IMR-90 (cell line): ENCODE measurements at regions not wholly inside any gene's neighbourhood (a gene's known extent, or its start where the extent isn't known, plus 50 kb on each side); places are given as distances from the start of the nearest gene placed in this dataset.

Experiments
- ATAC-seq: fragments of 200-7000 bp; cut with Tn5 transposase; 2 replicates; pipeline ENCODE4 v1.9.1; 2020; ENCODE audit warnings: low read depth, mild to moderate bottlenecking, moderate library complexity
- BruUV-seq: library from RNA; stranded (reverse); fragments of 400-500 nt; replicated peaks from 2 replicates; lab custom pipeline; 2021; lab: Mats Ljungman, UMichigan
- CTCF ChIA-PET: fragments of 300-600 bp; formaldehyde crosslinking; extraction: SDS; loops from one replicate; lab custom pipeline; 2021; ENCODE audit warnings: antibody characterized with exemption; lab: Yijun Ruan, JAX
- POLR2A ChIA-PET: fragments of 300-600 bp; sonication (Branson Sonifier 250); formaldehyde crosslinking; loops from one replicate; lab custom pipeline; 2022; ENCODE audit warnings: antibody characterized with exemption; ENCODE audit not compliant: unreplicated experiment; lab: Charles Lee
- DNase-seq: peaks from one replicate; pipeline ENCODE4 v3.0.0; 2013
- H2AFZ ChIP-seq: replicated peaks from 2 replicates; pipeline ENCODE3; 2013; ENCODE audit warnings: low read length, mild to moderate bottlenecking; ENCODE audit not compliant: poor library complexity
- H2AK5ac ChIP-seq: 2 replicates; pipeline ENCODE4 v1.6.1; 2013; ENCODE audit warnings: low read depth, low read length, inconsistent platforms
- H2AK9ac ChIP-seq: replicated peaks from 2 replicates; pipeline ENCODE3; 2013; ENCODE audit warnings: mild to moderate bottlenecking, low read depth, low read length, moderate library complexity; ENCODE audit not compliant: poor library complexity
- H2BK120ac ChIP-seq: 2 replicates; pipeline ENCODE4 v1.6.1; 2013; ENCODE audit warnings: low read depth, low read length, inconsistent platforms
- H2BK15ac ChIP-seq: 3 replicates; pipeline ENCODE4 v1.6.1; 2013; ENCODE audit warnings: low read depth, low read length, inconsistent platforms
- H2BK20ac ChIP-seq: 2 replicates; pipeline ENCODE4 v1.6.1; 2013; ENCODE audit warnings: low read depth, mild to moderate bottlenecking, inconsistent platforms, low read length, moderate library complexity
- H2BK5ac ChIP-seq: 2 replicates; pipeline ENCODE4 v1.6.1; 2013; ENCODE audit warnings: mild to moderate bottlenecking, low read depth, low read length, inconsistent platforms; ENCODE audit not compliant: poor library complexity, severe bottlenecking
- H3K14ac ChIP-seq: replicated peaks from 2 replicates; pipeline ENCODE4 v1.6.1; 2013; ENCODE audit warnings: low read depth, low read length, inconsistent platforms
- H3K18ac ChIP-seq: 2 replicates; pipeline ENCODE4 v1.6.1; 2013; ENCODE audit warnings: low read depth, low read length, control low read depth
- H3K23ac ChIP-seq: 2 replicates; pipeline ENCODE4 v1.6.1; 2013; ENCODE audit warnings: low read depth, low read length, inconsistent platforms
- H3K27ac ChIP-seq: 2 replicates; pipeline ENCODE4 v1.5.1; 2013; ENCODE audit warnings: mild to moderate bottlenecking, control low read depth, low read length; ENCODE audit not compliant: insufficient read depth
- H3K27me3 ChIP-seq: 2 replicates; pipeline ENCODE4 v1.6.1; 2013; ENCODE audit warnings: low read length; ENCODE audit not compliant: control insufficient read depth, insufficient read depth
- H3K36me3 ChIP-seq: 2 replicates; pipeline ENCODE4 v1.6.1; 2013; ENCODE audit warnings: low read length, mixed read lengths; ENCODE audit not compliant: control insufficient read depth, insufficient read depth
- H3K4ac ChIP-seq: 2 replicates; pipeline ENCODE4 v1.6.1; 2013; ENCODE audit warnings: low read depth, low read length, inconsistent platforms
- H3K4me1 ChIP-seq: 2 replicates; pipeline ENCODE4 v1.6.1; 2013; ENCODE audit warnings: low read length, mixed read lengths; ENCODE audit not compliant: control insufficient read depth, insufficient read depth
- H3K4me2 ChIP-seq: 2 replicates; pipeline ENCODE4 v1.6.1; 2013; ENCODE audit warnings: low read depth, mild to moderate bottlenecking, control low read depth, low read length, moderate library complexity
- H3K4me3 ChIP-seq: 2 replicates; pipeline ENCODE4 v1.5.1; 2013; ENCODE audit warnings: low read depth, mild to moderate bottlenecking, control low read depth, low read length, moderate library complexity; ENCODE audit not compliant: insufficient read depth
- H3K56ac ChIP-seq: 2 replicates; pipeline ENCODE4 v1.6.1; 2013; ENCODE audit warnings: low read length, inconsistent platforms; ENCODE audit not compliant: insufficient read depth; ENCODE audit errors: extremely low read depth
- H3K79me1 ChIP-seq, 2 experiments: 2 replicates each; pipeline ENCODE4 v1.6.1; 2013; ENCODE audit warnings: low read length in 2 of 2, inconsistent platforms in 1 of 2, low read depth in 1 of 2
- H3K9ac ChIP-seq: 2 replicates; pipeline ENCODE4 v1.6.1; 2013; ENCODE audit warnings: low read depth, low read length, control low read depth
- H3K9me1 ChIP-seq: 2 replicates; pipeline ENCODE4 v1.6.1; 2013; ENCODE audit warnings: low read length, inconsistent platforms; ENCODE audit not compliant: insufficient read depth
- H3K9me3 ChIP-seq: 2 replicates; pipeline ENCODE4 v1.6.1; 2013; ENCODE audit warnings: low read length; ENCODE audit not compliant: control insufficient read depth, insufficient read depth
- H4K20me1 ChIP-seq: 2 replicates; pipeline ENCODE4 v1.6.1; 2013; ENCODE audit warnings: low read length, inconsistent platforms; ENCODE audit not compliant: insufficient read depth
- H4K5ac ChIP-seq: 2 replicates; pipeline ENCODE4 v1.6.1; 2013; ENCODE audit warnings: mild to moderate bottlenecking, low read depth, low read length, control low read depth
- H4K8ac ChIP-seq, 2 experiments: 2 replicates each; pipeline ENCODE4 v1.6.1; 2013; ENCODE audit warnings: low read depth in 2 of 2, low read length in 2 of 2, control low read depth in 1 of 2, inconsistent platforms in 1 of 2
- H4K91ac ChIP-seq: 2 replicates; pipeline ENCODE4 v1.6.1; 2013; ENCODE audit warnings: low read depth, low read length, inconsistent platforms; ENCODE audit not compliant: insufficient read depth
- BHLHE40 ChIP-seq: fragments of 150-350 bp; IDR thresholded peaks from 2 replicates; pipeline ENCODE4 v1.6.1; 2016; ENCODE audit warnings: mild to moderate bottlenecking, low read depth, low read length
- CTCF ChIP-seq: conservative IDR thresholded peaks from 2 replicates; pipeline ENCODE4 v1.5.1; 2012; ENCODE audit warnings: mild to moderate bottlenecking, low read depth, low read length, improper control_type of control experiment
- MXI1 ChIP-seq: IDR thresholded peaks from 2 replicates; pipeline ENCODE4 v1.6.1; 2012; ENCODE audit warnings: low read depth, mild to moderate bottlenecking, low read length, moderate library complexity, borderline replicate concordance
- RFX5 ChIP-seq: IDR thresholded peaks from 2 replicates; pipeline ENCODE4 v1.8.0; 2012; ENCODE audit warnings: low read depth, mild to moderate bottlenecking, low read length, moderate library complexity
- WGBS, 2 experiments: methylation state at CpG; one replicate each; pipeline versions ENCODE4 v1.1.5 to v1.1.7; 2013; ENCODE audit warnings: missing lambda C conversion rate in 2 of 2; ENCODE audit not compliant: insufficient read length in 1 of 2; ENCODE audit errors: extremely low coverage in 2 of 2; 5-methylcytosine and 5-hydroxymethylcytosine counted together
- dilution Hi-C: fragments of 300-500 bp; cut with HindIII; formaldehyde crosslinking; loops from one replicate; pipeline ENCODE4 v1.14.3; 2018; ENCODE audit warnings: low sequenced_read_pairs; ENCODE audit not compliant: unreplicated experiment
- in situ Hi-C: fragments of 300-500 bp; cut with MboI; formaldehyde crosslinking; loops from 3 replicates; pipeline ENCODE4 v1.14.3; 2019; ENCODE audit warnings: low sequenced_read_pairs, inconsistent platforms, mixed read lengths
- intact Hi-C: fragments of 100-400 bp; cut with micrococcal nuclease; formaldehyde crosslinking; loops from 2 replicates; pipeline ENCODE4 v1.10.0; 2022

DNA sequence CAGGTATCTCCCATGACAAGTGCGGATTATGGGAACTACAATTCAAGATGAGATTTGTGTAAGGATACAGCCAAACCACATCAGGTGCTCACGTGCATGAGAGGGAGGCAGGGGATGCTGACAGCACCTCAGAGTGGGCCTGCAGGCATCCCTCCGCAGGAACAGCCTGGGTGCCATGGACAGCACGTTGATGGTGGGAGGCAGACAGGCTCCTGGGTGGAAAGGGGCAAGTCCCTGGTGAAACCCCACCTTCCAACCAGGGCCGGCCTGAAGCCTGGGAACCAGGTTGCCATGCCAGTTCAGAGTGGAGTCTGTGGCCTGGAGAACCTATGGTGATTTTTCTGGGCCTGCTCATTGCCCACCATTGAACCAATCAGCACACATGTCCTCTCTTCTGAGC, 1469.6 kb downstream of the PCDH7 start:
- dilution Hi-C loops (no loop called here), intact Hi-C loops (no loop called here), in situ Hi-C loops (no loop called here)
- Histone ChIP-seq H3K4ac (no peak overlapping the region), H2AFZ (no peak overlapping the region), H3K27me3 (no peaks in the 10 kb centered on the region), H3K4me3 (no peak overlapping the region), H4K8ac (no peak overlapping the region), H3K14ac (no peak overlapping the region), H2BK20ac (no peak overlapping the region), H3K9ac (no peak overlapping the region), H4K91ac (no peak overlapping the region), H4K20me1 (no peaks in the 10 kb centered on the region), H3K4me2 (no peak overlapping the region), H3K79me1 (no peaks in the 10 kb centered on the region), H2BK15ac (no peak overlapping the region), H2AK5ac (no peak overlapping the region), H3K56ac (no peak overlapping the region), H3K9me1 (no peaks in the 10 kb centered on the region), H2BK5ac (no peak overlapping the region), H4K5ac (no peak overlapping the region), H3K23ac (no peak overlapping the region), H2AK9ac (no peak overlapping the region), H3K4me1 (no peaks in the 10 kb centered on the region), H2BK120ac (no peak overlapping the region), H3K36me3 (no peaks in the 10 kb centered on the region), H3K27ac (no peak overlapping the region), H3K9me3 (no peaks in the 10 kb centered on the region; the same call in 1 of the 2 replicates), H3K18ac (no peak overlapping the region)
- CTCF ChIA-PET: no interaction called here
- no CpG with 5 or more reads among the region's 5 CpGs for WGBS, 2 experiments
- DNase-seq (no peak), ATAC-seq (no peak)
- no TSS peak for BruUV-seq
- POLR2A ChIA-PET: no interaction called here
- TF ChIP-seq MXI1 (no peak), BHLHE40 (no peak), RFX5 (no peak), CTCF (no peak)
